ENCODE measurements at regions not wholly inside any gene's neighbourhood (a gene's known extent, or its start where the extent isn't known, plus 50 kb on each side); places are given as distances from the start of the nearest gene placed in this dataset.

DNA sequence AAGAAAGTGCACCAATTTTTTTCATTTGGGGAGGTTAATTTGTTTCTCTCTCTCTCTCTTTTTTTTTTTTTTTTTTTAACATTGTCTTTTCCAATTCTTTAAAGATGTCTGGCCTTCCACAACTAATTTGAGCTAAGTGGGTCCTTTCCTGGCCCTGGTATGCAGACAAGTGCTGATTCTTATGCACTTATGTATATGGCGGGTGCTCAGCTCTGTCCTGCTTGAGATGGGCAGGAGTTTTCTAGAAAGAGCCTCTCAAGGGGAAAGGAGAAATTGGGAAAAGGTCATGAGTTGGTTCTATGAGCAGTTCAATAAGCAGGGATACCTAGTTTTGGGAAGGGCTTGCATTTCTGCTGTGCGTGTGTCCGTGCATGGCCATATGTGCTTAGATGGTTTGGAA lies 67.8 kb upstream of the NPVF start:
- Histone ChIP-seq H3K79me2 (ENCODE audit: insufficient read depth, low read depth, low read length) (no peaks in the 10 kb centered on the region), H3K4me3 (ENCODE audit: low read depth, low read length, poor library complexity, severe bottlenecking) (no peak overlapping the region), H3K4me1 (ENCODE audit: insufficient read depth, low read length, poor library complexity, severe bottlenecking) (no peaks in the 10 kb centered on the region), H4K20me1 (ENCODE audit: insufficient read depth, low read length) (no peaks in the 10 kb centered on the region), H3K36me3 (ENCODE audit: insufficient read depth, low read length) (no peaks in the 10 kb centered on the region), H3K9me2 (ENCODE audit: insufficient read depth, low read length) (no peaks in the 10 kb centered on the region), H3K4me2 (ENCODE audit: low read length) (no peak overlapping the region), H2AFZ (ENCODE audit: low read length) (no peak overlapping the region), H3K27ac (ENCODE audit: low read depth, low read length, poor library complexity, severe bottlenecking) (no peak overlapping the region), H3K9me3 (ENCODE audit: low read length) (no peaks in the 10 kb centered on the region)
- no TSS peak for BruUV-seq (replicated peaks)
- intact Hi-C loops (cut with micrococcal nuclease; ENCODE audit: unreplicated experiment), result no loop called here
- TF ChIP-seq EZH2phosphoT487 (IDR thresholded peaks at IDR 0.05; ENCODE audit: borderline replicate concordance, low read depth, low read length), result no peak
- TF ChIP-seq, protein P1, sequence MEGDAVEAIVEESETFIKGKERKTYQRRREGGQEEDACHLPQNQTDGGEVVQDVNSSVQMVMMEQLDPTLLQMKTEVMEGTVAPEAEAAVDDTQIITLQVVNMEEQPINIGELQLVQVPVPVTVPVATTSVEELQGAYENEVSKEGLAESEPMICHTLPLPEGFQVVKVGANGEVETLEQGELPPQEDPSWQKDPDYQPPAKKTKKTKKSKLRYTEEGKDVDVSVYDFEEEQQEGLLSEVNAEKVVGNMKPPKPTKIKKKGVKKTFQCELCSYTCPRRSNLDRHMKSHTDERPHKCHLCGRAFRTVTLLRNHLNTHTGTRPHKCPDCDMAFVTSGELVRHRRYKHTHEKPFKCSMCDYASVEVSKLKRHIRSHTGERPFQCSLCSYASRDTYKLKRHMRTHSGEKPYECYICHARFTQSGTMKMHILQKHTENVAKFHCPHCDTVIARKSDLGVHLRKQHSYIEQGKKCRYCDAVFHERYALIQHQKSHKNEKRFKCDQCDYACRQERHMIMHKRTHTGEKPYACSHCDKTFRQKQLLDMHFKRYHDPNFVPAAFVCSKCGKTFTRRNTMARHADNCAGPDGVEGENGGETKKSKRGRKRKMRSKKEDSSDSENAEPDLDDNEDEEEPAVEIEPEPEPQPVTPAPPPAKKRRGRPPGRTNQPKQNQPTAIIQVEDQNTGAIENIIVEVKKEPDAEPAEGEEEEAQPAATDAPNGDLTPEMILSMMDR (conservative IDR thresholded peaks at IDR 0.05; ENCODE audit: low read length), result no peak
- ChIA-PET POLR2A (interaction anchor here (0.7 to 0.9 kb wide), 2 partner anchors 13 to 435 kb away, joined by 3 to 4 read pairs; no protein-coding TSS in a partner anchor), CTCF (ENCODE audit: unreplicated experiment) (no interaction called here)
- no peak for DNase-seq (ENCODE audit: low spot score)

DNA sequence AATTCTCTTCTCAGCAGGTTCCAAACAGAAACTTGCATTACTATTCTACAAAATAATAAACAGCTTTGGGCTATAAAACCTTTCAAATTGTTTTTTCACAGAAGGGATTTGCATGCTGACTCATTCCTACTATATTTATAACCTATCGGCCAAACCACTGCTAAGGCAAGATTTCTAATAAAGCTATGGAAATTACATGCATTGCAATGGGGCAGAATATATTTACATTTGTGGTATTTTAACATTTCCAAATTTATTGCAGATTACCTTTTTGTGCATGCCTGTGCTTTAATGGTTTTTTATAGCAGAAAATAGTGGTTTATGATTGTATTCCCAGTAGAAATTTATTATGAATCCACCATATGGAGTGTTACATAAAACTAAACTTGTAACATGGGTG lies 69.0 kb upstream of the NPVF start:
- H3K9me2 ChIP-seq (ENCODE audit: insufficient read depth, low read length), result no peaks in the 10 kb centered on the region
- no peaks in the 10 kb centered on the region for H4K20me1 ChIP-seq (ENCODE audit: insufficient read depth, low read length)
- no peaks in the 10 kb centered on the region for H3K9me3 ChIP-seq (ENCODE audit: low read length)
- BruUV-seq (replicated peaks), result no TSS peak
- H3K4me3 ChIP-seq (ENCODE audit: low read depth, low read length, poor library complexity, severe bottlenecking), result no peak overlapping the region
- no peaks in the 10 kb centered on the region for H3K4me1 ChIP-seq (ENCODE audit: insufficient read depth, low read length, poor library complexity, severe bottlenecking)
- TF ChIP-seq EZH2phosphoT487 (IDR thresholded peaks at IDR 0.05; ENCODE audit: borderline replicate concordance, low read depth, low read length), result no peak
- TF ChIP-seq, protein P1 (conservative IDR thresholded peaks at IDR 0.05; ENCODE audit: low read length), result no peak
- H3K79me2 ChIP-seq (ENCODE audit: insufficient read depth, low read depth, low read length), result no peaks in the 10 kb centered on the region
- ChIA-PET CTCF (ENCODE audit: unreplicated experiment) (no interaction called here), POLR2A (interaction anchor here (1.3 kb wide), 1 partner anchor 11 kb away, joined by 6 read pairs; no protein-coding TSS in a partner anchor)
- H2AFZ ChIP-seq (ENCODE audit: low read length), result no peak overlapping the region
- intact Hi-C loops (cut with micrococcal nuclease; ENCODE audit: unreplicated experiment), result no loop called here
- DNase-seq (ENCODE audit: low spot score), result no peak
- H3K27ac ChIP-seq (ENCODE audit: low read depth, low read length, poor library complexity, severe bottlenecking), result no peak overlapping the region
- H3K36me3 ChIP-seq (ENCODE audit: insufficient read depth, low read length), result no peaks in the 10 kb centered on the region
- no peak overlapping the region for H3K4me2 ChIP-seq (ENCODE audit: low read length)

DNA sequence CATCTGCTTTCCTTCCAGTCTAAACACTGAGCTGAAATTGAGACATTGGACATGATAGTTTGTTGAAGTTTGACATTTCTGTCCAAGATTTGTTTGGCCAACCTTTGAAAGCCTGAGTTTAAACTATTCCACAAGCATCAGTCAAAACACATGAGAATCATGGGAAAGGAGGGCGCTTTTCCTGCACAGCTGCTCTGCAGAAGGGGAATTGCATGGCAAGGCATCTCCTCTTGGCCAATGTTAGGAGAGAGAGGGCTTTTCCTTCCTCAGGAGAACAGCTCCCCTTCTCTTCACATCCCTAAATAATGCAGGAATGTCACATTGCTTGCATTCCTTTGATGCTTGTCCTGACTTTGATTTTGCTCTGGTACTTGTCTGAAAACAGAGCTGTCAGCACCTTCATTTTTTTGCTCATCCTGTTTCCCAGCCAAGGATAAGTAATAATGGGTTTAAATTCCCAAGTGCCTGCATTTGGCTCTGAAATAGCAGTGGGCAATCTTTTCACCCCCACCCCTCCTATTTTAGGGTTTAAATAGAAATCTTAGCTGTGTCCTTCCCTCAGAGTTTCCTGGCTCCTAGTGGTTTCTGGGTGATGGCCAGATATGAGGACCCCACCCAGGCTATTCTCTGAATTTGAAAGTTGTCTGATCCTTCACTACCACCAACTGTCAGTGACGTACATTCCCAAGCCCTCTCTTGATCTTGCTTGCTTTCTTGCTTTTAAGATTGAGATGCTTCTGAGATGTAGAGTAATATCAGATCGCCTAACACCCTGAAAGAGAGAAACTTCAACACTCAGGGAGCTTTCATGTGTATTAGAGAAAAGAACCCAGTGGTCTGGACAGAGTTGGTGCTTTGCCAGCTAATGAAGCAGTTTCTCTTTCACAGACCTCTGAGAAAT lies 75.2 kb upstream of the NPVF start:
- TF ChIP-seq EZH2phosphoT487 (IDR thresholded peaks at IDR 0.05; ENCODE audit: borderline replicate concordance, low read depth, low read length), result no peak
- TF ChIP-seq, protein P1 (conservative IDR thresholded peaks at IDR 0.05; ENCODE audit: low read length), result no peak
- H3K4me3 ChIP-seq (ENCODE audit: low read depth, low read length, poor library complexity, severe bottlenecking), result no peak overlapping the region
- no peak overlapping the region for H2AFZ ChIP-seq (ENCODE audit: low read length)
- ChIA-PET POLR2A (interaction anchor here (0.9 kb wide), 1 partner anchor 191 kb away, joined by 3 read pairs; no protein-coding TSS in a partner anchor), CTCF (ENCODE audit: unreplicated experiment) (no interaction called here)
- no peak for DNase-seq (ENCODE audit: low spot score)
- BruUV-seq (replicated peaks), result no TSS peak
- no peak overlapping the region for H3K27ac ChIP-seq (ENCODE audit: low read depth, low read length, poor library complexity, severe bottlenecking)
- no peaks in the 10 kb centered on the region for H3K79me2 ChIP-seq (ENCODE audit: insufficient read depth, low read depth, low read length)
- H3K36me3 ChIP-seq (ENCODE audit: insufficient read depth, low read length), result no peaks in the 10 kb centered on the region
- H3K9me3 ChIP-seq (ENCODE audit: low read length), result no peaks in the 10 kb centered on the region
- no peaks in the 10 kb centered on the region for H4K20me1 ChIP-seq (ENCODE audit: insufficient read depth, low read length)
- no peaks in the 10 kb centered on the region for H3K9me2 ChIP-seq (ENCODE audit: insufficient read depth, low read length)
- no peak overlapping the region for H3K4me2 ChIP-seq (ENCODE audit: low read length)
- no peaks in the 10 kb centered on the region for H3K4me1 ChIP-seq (ENCODE audit: insufficient read depth, low read length, poor library complexity, severe bottlenecking)
- intact Hi-C loops (cut with micrococcal nuclease; ENCODE audit: unreplicated experiment), result no loop called here

Measured in OCI-LY7 (cell line).